Fibroblast of skin of right biceps (primary cell): ENCODE measurements at regions not wholly inside any gene's neighbourhood (a gene's known extent, or its start where the extent isn't known, plus 50 kb on each side); places are given as distances from the start of the nearest gene placed in this dataset.

Source experiments
- DNase-seq: peaks from one replicate; pipeline ENCODE4 v3.0.0-alpha.2; 2013

DNA sequence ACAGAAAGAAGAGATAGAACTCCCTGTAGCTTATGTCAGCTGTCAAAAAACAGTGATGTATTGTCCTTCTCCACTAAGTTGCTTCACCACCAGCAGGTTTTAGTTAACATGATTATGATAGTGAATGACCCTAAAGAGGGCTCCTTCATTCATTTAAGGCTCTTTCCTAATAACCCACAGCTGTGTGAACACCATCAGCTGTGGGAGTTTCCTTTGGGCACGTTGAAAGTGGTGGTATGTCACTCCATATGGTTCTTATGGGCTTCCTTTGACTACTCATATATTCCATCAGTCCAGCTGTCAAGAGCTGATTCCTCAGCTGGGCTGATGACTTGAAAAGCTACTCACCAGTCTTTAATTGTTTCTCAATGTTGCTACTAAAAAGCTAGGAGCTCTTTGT, 210.3 kb downstream of the UBE2E3 start:
- peak; percentile 53 for DNase-seq

DNA sequence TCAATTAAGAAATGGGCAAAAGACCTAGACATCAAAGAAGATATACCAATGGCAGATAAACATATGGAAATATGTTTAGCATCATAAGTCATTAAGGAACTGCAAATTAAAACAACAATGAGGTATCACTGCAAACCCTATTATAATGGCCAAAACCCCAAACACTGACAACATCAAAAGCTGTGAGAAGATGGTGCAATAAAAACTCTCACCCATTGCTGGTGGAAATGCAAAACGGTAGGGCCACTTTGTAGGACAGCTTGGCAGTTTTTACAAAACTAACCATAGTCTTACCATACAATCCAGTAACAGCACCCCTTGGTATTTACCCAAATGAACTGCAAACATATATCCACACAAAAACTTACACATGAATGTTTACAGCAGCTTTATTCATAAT, 213.1 kb downstream of the UBE2E3 start:
- no peak for DNase-seq

DNA sequence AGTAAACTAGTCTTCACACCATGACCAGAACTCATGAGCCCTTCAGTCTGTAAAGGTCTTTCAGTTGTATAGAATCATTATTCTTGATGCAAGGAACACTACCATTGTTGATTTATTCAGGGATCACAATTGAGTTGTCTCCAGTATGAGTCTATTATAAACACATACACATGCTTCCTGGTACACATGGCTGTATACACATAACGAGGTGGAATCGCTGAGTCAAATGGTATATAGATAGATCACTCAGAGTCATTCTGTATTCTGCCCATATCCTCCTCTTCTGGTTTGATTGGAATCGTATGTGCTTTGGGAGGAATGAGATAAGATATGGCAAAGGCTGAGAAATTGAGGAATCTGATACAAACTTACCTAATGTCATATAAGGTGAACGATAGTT, 216.0 kb downstream of the UBE2E3 start:
- no peak for DNase-seq

DNA sequence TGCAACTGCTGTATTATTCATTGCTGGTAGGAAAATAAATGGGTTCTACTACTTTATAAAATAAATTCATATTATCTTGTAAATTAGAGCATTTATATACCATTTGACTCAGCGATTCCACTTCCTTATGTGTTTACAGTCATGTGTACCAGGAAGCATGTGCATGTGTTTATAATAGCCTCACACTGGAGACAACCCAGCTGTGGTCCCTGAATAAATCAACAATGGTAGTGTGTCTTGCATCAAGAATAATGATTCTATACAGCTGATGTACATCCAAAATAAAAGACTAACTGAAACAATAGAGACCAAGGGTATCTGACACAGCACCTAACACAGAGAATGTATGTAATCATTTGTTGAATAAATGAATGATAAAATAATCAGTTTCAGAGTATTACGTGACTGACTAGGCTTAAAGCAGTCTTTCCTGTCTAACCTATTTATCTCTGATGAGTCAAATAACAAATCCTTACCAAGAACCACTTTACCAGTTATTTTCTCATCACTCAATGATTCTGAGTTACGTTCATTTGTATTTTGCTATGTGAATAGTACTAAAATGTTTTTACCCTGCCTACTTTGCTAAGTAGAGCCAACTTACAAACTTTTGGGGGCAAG, 216.8 kb downstream of the UBE2E3 start:
- no peak for DNase-seq

DNA sequence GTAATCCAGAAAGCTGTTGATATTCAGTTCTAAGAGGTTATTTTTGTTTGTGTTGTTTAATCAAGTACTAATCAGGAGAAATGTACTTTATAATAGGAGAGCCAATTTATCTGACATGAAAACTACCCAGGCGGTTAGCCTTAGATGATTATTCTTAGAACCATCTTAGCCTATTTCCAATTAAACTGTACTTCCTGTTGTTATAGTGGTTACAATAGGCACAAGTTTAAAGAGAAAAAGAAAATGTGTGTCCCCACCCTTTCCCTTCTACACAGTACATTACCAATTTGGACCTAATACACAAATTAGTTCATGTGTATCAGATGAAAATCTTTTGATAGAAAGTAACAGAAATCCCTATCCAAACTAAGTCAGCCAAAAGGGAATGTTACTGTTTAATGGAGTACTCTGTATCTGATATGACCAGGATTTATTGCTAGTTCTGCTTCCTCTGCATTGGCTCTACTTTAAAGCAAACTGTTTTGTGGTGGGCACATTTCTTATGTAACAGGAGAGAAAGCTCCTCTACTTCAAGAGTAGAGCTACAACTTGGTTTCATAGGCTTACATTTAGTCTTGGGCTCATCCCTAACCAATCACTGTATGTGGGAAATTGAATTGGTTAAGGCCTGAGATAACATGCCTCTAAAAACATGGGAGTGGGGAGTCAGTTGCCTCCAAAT, 217.9 kb downstream of the UBE2E3 start:
- DNase-seq, result no peak

DNA sequence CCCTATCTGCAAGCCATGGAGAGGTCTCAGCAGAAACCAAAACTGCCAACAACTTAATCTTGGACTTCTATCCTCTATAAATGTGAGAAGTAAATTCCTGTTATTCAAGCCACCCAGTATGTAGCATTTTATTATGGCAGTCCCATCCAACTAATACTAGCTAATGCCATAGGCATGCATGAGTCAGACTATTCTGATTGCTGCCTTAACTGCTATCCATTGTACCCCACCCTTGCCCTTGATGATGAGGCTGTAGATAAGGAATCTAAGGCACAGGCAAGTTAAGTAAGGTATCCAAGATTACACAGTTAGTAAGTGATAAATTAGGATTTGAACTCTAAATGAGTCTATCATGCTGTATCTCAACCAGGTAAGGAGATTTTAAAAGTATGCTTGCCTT, 223.0 kb downstream of the UBE2E3 start:
- peak; percentile 91 for DNase-seq

DNA sequence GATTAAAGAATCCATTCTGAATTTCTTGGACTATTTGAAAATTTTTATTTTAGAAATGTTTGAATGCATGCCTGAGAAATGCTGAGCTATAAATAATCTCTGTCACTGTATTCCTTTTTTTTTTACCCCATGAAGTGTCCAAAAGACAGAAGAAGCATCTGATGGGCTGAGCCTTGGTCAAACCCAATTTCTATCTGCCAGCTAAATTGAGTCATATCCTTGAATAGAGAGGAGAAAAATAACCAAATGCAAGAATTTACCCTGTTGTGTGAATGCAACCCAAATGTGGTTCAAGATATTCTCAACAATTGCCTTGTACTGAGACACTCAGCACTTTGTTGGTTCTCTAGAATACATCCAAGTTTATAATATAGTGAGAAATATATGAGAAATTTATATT, 223.5 kb downstream of the UBE2E3 start:
- DNase-seq, result peak; percentile 42

DNA sequence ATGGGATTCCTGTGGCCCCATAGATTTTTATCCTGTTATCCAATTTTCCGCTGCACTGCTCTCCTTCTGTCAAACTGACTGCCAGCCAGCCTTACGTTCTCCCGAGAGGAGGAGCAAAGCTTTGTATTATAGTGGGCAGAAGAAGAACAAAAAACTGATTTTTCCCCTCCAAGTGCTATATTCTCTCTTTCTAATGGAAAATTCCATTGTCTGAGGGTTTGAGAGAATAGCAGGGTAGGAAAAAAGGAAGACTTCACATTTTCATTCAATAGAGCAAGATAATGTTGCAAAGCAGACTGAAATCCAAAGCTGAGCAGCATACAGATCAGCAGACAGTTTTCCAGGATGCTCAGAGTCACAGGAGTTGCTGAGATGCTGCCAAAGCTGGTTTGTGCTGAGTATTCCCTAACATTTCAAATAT, 238.0 kb downstream of the UBE2E3 start:
- DNase-seq, result no peak

DNA sequence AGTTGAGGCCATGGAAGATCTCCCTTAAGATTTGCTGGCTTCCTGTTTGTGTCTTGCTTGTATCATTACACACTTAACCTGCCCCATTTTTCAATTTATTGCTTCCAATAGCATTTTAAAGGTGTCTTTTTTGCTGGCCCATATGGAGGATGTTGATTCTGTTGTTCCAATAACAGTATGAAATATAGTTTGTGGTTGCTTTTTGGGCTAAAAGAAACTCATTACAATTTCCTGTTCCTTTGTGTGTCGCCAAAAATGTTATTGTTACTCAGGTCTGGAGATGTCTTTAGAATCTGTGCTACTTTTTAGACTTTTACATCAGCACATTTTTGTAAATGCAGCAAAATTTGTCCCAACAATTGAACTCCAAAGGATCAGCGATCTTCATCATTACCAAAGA, 234.0 kb upstream of the ITGA4 start:
- no peak for DNase-seq

DNA sequence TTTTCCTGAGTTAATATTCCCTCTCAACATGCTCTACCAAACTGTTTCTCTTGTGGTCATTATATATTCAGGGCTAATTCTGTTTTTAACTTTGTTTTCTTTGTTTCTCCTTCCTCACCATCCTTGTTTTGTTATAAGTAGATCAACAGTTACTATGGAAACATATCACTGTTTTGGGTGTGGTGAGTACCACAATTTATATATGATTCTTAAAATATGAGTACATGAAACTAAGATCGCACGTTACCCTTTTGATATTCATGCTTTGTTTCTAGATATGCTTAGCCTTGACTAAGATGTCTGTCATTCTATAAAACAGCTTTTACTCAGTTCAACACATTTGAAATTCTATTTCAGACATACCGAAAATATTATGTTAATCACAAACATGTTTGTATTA, 232.3 kb upstream of the ITGA4 start:
- no peak for DNase-seq

DNA sequence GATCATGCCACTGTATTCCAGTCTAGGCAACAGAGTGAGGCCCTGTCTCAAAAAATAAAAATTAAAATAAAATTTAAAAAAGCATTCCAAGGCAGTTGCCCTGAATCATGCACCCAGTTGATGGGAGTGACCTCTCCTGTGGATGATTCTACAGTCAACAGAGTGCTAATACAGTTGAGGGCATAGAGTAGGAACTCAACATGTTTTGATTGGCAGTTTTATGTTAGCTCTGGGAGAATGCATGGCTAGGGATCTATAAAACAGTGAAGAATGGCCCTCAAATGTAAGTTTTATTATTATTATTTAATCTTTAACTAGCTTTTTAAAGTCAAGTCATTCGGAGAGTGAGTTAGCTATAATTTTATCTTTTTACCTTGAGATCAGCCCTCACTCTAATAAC, 228.5 kb upstream of the ITGA4 start:
- no peak for DNase-seq

DNA sequence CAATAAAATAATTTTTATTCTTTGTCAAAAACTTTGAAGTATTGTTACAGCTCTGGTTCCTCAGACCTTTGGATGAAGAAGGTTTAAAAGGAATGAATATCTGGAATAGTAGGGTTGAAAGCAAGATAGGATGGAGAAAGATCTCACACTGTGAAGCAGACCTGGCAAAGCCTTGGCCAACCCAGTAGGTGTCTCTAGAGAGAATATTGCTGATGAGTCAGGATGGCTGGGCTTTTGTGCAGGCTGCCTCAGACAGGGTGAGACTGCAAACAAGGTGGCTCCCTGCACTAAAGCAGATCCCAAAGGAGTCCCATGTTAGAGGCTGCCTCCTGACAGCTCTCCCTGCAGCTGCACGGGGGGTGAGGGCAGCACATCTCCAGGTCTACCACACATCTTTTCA, 226.0 kb upstream of the ITGA4 start:
- no peak for DNase-seq

DNA sequence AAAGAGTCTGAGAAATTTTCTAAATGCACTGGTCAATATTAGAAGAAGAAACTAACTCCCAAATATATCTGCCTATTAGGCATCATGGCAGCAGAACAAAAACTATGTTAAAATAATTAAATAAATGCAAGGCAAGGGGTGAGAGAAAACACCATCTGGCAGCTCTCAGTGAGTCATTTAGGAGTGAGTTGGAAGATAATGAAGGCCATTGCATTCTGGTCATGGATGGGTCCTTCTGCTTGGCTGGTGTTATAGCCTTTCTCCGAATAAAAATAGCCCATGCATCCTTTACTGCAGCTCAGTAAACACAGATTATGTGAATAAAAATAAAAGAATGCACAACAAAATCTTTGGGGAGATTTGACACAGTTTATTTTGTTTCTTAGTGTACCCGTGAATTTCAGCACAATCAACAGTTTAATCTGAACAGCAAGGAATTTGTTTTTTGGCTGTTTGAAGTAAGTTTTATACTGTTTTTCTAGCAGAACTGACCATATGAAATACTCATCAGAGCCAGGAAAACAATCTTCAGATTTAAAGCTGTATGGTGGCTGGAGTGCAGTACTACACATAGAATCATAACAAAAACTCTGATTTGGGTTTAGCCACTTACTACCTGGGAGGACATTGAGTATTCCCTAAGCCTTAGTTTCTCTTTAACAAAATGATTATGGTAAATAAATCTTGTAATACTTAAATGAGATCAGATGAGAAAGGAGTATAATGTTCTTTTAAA, 225.1 kb upstream of the ITGA4 start:
- peak; percentile 13 for DNase-seq

DNA sequence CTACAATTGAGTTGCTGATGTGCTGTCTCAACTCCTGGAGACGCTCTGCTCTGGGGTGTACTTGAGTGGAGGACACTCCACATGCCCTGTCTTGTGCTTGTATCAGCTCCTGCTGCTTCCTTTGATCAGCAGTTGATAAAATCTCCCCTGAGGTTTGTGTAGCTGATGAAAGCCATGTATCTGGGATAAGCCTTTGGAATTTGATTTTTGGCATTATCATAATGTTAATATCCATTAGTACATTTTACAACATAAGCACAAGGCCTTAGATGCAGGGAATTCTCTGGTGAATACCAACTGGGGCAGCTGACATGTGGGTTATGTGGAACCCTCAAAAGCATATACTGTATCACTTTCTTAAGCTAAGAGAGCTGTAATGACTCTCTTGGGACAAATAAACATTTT, 222.7 kb upstream of the ITGA4 start:
- peak; percentile 12 for DNase-seq

DNA sequence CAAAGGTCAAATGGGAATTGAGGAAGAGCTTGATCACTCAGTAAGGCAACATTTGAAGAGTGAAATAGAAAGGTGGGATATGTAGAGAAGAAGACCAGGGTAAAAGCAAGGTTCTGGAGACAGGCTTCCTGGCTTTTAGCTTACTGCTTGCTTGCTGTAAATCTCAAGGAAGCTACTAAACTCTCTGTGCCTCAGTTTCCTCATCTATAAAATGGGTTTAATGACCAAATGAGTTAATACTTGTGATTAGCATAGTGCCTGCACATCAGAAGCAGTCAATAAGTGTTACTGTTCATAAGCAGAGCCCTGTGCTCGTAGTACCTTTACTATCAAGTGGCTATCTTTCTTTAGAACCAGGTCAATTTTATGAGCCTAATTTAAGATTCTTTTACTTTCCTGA, 222.2 kb upstream of the ITGA4 start:
- no peak for DNase-seq

DNA sequence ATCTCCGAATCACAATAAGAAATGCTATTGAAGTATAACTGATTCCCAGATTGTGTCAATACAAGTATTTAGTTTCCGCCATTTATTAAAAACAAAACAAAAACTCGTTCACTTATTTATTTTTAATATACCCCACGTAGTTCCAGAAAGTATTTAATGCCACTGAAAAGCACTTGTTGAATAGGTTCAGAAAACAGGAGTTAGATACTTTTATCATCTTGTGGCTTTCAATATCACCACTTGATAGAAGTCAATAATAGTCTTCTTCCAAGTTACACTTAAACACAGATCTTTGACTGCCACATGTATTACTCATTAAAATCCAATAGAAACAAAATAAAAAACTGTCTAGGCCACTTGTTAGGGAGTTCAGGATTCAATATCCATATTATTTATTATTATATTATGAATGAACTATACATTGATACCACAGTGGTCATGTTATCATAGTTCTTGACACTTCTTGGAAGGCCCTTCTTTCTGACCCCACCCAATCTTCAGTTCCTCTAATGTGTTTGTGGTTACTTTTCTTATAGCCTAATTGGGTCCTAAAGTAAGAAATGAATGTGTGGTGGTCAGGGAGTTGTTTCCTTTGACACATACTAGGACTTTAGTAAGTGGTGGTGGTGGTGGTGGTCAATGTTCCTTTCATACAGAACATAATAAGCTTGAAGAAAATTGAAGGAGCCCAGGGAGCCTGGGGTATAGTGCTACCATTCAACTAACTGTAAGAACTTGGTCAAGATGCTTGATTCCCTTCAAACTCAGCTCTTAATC, 221.3 kb upstream of the ITGA4 start:
- no peak for DNase-seq

DNA sequence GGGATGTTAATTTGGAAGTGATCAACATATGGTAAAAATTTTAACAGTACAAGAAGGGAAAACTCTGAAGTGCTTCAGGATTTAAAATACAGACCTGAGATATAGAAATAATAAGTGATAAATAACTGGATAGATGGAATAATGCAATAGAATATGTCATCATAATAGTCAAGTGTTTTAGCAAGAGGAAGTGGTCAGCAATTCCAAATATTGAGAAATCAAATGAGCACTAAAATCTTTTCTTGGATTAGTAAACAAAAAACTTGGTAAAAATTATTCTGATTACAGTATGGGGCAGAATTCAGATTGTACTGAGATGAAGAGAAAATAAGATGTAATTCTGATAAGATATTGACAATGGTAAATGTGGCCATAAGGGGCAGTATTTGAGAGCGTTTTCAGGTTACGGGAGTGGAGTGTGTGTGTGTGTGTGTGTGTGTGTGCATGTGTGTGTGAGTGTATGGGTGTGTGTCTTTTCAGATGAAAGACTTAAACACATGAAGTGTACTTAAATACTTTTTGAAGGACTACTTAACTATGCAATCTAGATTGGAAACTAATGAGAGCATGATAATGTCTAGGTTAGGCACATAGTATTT, 217.9 kb upstream of the ITGA4 start:
- no peak for DNase-seq

DNA sequence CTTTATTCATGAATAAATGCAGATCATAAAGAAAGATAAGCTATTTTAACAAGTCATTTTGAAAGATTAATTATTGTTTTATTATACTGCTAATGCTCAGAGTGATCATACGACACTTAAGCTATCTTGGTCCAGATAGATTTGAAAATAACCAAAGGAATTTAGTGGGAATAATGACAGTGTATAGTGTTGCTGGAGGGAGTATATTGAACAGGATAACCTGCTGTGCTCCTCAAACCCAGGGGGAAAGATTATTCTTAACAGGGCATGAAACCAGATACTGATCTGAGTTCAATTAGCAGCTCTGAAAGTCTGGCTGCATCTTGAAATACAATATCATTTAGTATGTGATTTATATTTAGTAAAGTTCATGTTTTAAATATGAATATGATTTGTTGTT, 216.3 kb upstream of the ITGA4 start:
- no peak for DNase-seq

DNA sequence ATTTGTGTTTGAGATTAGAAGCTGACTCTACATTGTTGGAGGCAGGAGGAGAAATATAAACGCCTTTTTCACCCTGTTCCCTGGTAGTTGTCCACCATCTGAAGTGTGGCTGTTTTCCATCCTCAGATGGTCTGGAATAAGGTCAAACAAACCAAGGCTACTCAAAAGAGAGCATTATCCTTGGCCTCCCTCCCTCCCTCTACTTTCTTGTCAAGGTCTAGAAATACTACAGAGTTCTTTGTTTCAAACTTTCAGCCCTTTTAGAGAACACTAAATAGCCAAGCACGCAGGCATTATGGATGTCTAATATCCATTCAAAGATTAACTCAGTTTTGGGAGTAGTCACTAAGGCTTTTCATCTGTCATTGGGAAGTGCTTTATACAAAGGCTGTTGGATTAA, 215.8 kb upstream of the ITGA4 start:
- DNase-seq, result no peak

DNA sequence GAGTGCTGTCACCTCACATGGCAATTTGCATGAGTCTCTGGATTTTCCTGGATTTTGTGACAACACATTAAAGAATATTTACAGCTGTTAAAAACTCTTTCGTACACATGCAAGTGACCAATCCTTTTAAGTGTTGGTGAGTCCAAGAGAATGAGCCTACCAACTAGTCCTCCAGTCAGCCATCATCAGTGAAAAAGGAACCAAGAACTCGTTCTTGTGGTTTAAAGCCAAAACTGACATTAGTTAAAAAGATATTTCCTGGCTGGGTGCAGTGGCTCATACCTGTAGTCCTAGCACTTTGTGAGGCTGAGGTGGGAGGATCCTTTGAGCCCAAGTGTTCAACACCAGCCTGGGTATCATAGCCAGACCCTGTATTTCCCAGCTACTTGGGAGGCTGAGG, 215.4 kb upstream of the ITGA4 start:
- no peak for DNase-seq

DNA sequence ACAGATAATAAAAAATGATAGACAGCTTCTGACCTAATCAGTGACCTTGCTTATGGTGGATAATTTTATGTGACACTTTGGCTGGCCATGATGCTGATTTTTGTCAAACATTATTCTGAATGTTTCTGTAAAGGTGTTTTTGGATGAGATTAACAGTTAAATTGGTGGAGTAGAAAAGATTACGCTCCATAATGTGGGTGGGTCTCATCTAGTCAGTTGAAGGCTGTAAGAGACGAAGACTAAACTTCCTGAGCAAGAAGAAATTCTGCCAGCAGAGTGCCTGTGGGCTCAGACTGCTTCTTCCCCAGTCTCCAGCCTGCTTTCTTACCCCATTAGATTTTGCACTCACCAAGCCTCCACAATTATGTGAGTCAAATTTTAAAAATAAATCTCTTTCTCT, 214.9 kb upstream of the ITGA4 start:
- no peak for DNase-seq

DNA sequence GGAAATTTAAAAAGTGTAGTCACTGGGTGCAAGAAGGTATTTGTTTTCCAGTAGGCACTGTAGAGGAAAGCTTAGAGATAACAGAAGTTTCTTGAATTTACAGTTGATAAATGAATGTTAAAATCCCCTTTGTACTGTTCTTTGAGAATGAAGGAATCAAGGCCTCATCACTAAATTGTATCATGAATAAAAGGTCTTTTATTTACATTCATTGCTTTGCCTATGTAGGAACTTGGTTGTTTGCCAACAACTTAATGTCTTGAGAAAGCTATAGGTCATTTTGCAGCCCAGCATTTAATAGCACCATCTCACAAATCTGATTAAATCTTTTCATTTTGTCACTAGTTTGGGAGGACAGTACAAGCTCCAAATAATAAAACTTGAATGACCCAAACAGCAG, 213.9 kb upstream of the ITGA4 start:
- no peak for DNase-seq

DNA sequence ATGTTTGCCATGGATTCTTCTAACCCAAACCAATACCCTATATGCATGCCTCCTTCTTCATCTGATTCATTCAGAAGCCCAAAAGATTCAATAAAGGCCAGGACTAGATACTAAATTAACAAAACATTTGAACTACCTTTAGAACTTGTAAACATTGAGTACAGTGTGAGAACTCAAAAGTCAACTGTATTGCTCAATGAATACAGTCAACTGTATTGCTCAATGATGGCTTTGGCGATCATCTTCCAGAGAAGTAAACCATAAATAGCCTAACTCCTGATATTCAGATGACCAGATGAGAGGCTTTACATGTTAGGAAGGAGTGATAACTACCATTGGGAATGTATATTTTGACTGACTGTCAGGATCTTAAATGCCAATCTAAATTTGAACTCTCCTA, 206.5 kb upstream of the ITGA4 start:
- no peak for DNase-seq
